Loucy (cell line): ENCODE measurements at regions not wholly inside any gene's neighbourhood (a gene's known extent, or its start where the extent isn't known, plus 50 kb on each side); places are given as distances from the start of the nearest gene placed in this dataset.

Experiments used
- H2AFZ ChIP-seq: fragments of 200-600 bp; sonication (generic); 2 replicates; pipeline ENCODE4 v1.6.0; 2016; ENCODE audit warnings: antibody characterized with exemption, mild to moderate bottlenecking, low read length, moderate library complexity
- H3F3A ChIP-seq: fragments of 200-600 bp; 2 replicates; pipeline ENCODE4 v1.6.0; 2016; ENCODE audit warnings: antibody characterized with exemption, low read depth, mild to moderate bottlenecking
- H3K27me3 ChIP-seq: fragments of 200-600 bp; sonication (generic); 2 replicates; pipeline ENCODE4 v1.6.1; 2014; ENCODE audit warnings: low read length, mild to moderate bottlenecking; ENCODE audit not compliant: insufficient read depth, poor library complexity, severe bottlenecking
- H3K36me3 ChIP-seq: fragments of 200-600 bp; sonication (generic); 2 replicates; pipeline ENCODE4 v1.6.1; 2016; ENCODE audit warnings: low read length; ENCODE audit not compliant: insufficient read depth
- H3K4me1 ChIP-seq: fragments of 200-600 bp; sonication (generic); 2 replicates; pipeline ENCODE4 v1.5.1; 2014; ENCODE audit warnings: low read length, mild to moderate bottlenecking; ENCODE audit not compliant: insufficient read depth, poor library complexity, severe bottlenecking
- H3K4me2 ChIP-seq: fragments of 200-600 bp; sonication (generic); 2 replicates; pipeline ENCODE4 v1.6.0; 2014; ENCODE audit warnings: antibody characterized with exemption, low read length, low read depth, mild to moderate bottlenecking; ENCODE audit not compliant: poor library complexity, severe bottlenecking
- H3K4me3 ChIP-seq: fragments of 200-600 bp; sonication (generic); 2 replicates; pipeline ENCODE4 v1.5.1; 2014; ENCODE audit warnings: low read length, mild to moderate bottlenecking, mixed read lengths; ENCODE audit not compliant: poor library complexity, severe bottlenecking
- H3K79me2 ChIP-seq: fragments of 200-600 bp; sonication (generic); 2 replicates; pipeline ENCODE4 v1.6.1; 2014; ENCODE audit warnings: low read length; ENCODE audit not compliant: insufficient read depth
- H3K9ac ChIP-seq: fragments of 200-600 bp; sonication (generic); 2 replicates; pipeline ENCODE4 v1.6.0; 2014; ENCODE audit warnings: mild to moderate bottlenecking, low read depth, low read length, moderate library complexity; ENCODE audit not compliant: poor library complexity, severe bottlenecking
- H3K9me2 ChIP-seq: fragments of 200-600 bp; sonication (generic); replicated peaks from 2 replicates; pipeline ENCODE4 v1.6.1; 2016; ENCODE audit warnings: low read depth, low read length, mixed read lengths
- H3K9me3 ChIP-seq: fragments of 200-600 bp; sonication (generic); 2 replicates; pipeline ENCODE4 v1.6.1; 2014; ENCODE audit warnings: mild to moderate bottlenecking, antibody characterized with exemption, low read length, low read depth; ENCODE audit not compliant: insufficient read depth
- H4K20me1 ChIP-seq: fragments of 200-600 bp; sonication (generic); 2 replicates; pipeline ENCODE4 v1.6.0; 2014; ENCODE audit warnings: antibody characterized with exemption, low read length, mild to moderate bottlenecking; ENCODE audit not compliant: insufficient read depth, poor library complexity, severe bottlenecking
- CTCF ChIP-seq: fragments of 200-600 bp; sonication (generic); conservative IDR thresholded peaks from 2 replicates; pipeline ENCODE4 v1.5.1; 2014; ENCODE audit warnings: mild to moderate bottlenecking, antibody characterized with exemption, low read length
- EZH2phosphoT487 ChIP-seq: fragments of 200-600 bp; IDR thresholded peaks from 2 replicates; pipeline ENCODE4 v1.6.1; 2018; ENCODE audit warnings: antibody characterized with exemption, mild to moderate bottlenecking, moderate library complexity, borderline replicate concordance

- no peaks in the 10 kb centered on the region for H3K9me2 ChIP-seq
- H2AFZ ChIP-seq = no peak overlapping the region
- no peaks in the 10 kb centered on the region for H3F3A ChIP-seq
- no peaks in the 10 kb centered on the region for H3K27me3 ChIP-seq
- TF ChIP-seq CTCF (no peak), EZH2phosphoT487 (no peak)
- no peaks in the 10 kb centered on the region for H4K20me1 ChIP-seq
- H3K9ac ChIP-seq = no peak overlapping the region
- H3K79me2 ChIP-seq = no peaks in the 10 kb centered on the region
- peaks cover 7% of the 10 kb centered on the region for H3K9me3 ChIP-seq
- no peak overlapping the region for H3K4me3 ChIP-seq
- H3K4me2 ChIP-seq = no peak overlapping the region
- no peaks in the 10 kb centered on the region for H3K4me1 ChIP-seq
- no peaks in the 10 kb centered on the region for H3K36me3 ChIP-seq
These were observed 184.3 kb upstream of the SOX4 start for GRCh38 chr6:21409231-21409630.

- no peaks in the 10 kb centered on the region for H4K20me1 ChIP-seq
- H3K4me1 ChIP-seq = no peaks in the 10 kb centered on the region
- no peak overlapping the region for H3K9ac ChIP-seq
- no peaks in the 10 kb centered on the region for H3F3A ChIP-seq
- H3K27me3 ChIP-seq = no peaks in the 10 kb centered on the region
- H3K79me2 ChIP-seq = no peaks in the 10 kb centered on the region
- H2AFZ ChIP-seq = no peak overlapping the region
- no peak overlapping the region for H3K4me2 ChIP-seq
- no peaks in the 10 kb centered on the region for H3K36me3 ChIP-seq
- H3K4me3 ChIP-seq = no peak overlapping the region
- H3K9me3 ChIP-seq = peaks cover 7% of the 10 kb centered on the region
- TF ChIP-seq CTCF (no peak), EZH2phosphoT487 (no peak)
- H3K9me2 ChIP-seq = no peaks in the 10 kb centered on the region
These were observed 180.1 kb upstream of the SOX4 start for GRCh38 chr6:21413428-21413827.

- H2AFZ ChIP-seq = no peak overlapping the region
- no peaks in the 10 kb centered on the region for H3F3A ChIP-seq
- H3K9me2 ChIP-seq = no peaks in the 10 kb centered on the region
- no peaks in the 10 kb centered on the region for H3K27me3 ChIP-seq
- TF ChIP-seq CTCF = no peak
- no peak for TF ChIP-seq EZH2phosphoT487
- H3K36me3 ChIP-seq = no peaks in the 10 kb centered on the region
- no peak overlapping the region for H3K4me2 ChIP-seq
- H4K20me1 ChIP-seq = no peaks in the 10 kb centered on the region
- no peak overlapping the region for H3K4me3 ChIP-seq
- no peaks in the 10 kb centered on the region for H3K79me2 ChIP-seq
- peaks cover 7% of the 10 kb centered on the region for H3K9me3 ChIP-seq
- H3K9ac ChIP-seq = no peak overlapping the region
- H3K4me1 ChIP-seq = no peaks in the 10 kb centered on the region
These were observed 179.5 kb upstream of the SOX4 start for GRCh38 chr6:21414065-21414464.
